K562 (cell line): ENCODE measurements at regions not wholly inside any gene's neighbourhood (a gene's known extent, or its start where the extent isn't known, plus 50 kb on each side); places are given as distances from the start of the nearest gene placed in this dataset.

Experiments
- ATAC-seq: fragments of 200-7000 bp; cut with Tn5 transposase; 3 replicates; pipeline ENCODE4 v1.9.1; 2020; ENCODE audit warnings: moderate library complexity
- BruUV-seq: library from RNA; stranded (reverse); fragments of 400-500 nt; replicated peaks from 2 replicates; lab custom pipeline; 2021; lab: Mats Ljungman, UMichigan
- CTCF ChIA-PET: fragments of 300-600 bp; formaldehyde crosslinking; extraction: SDS; loops from one replicate; lab custom pipeline; 2021; ENCODE audit warnings: low intra/inter-chr PET ratio; lab: Yijun Ruan, JAX
- POLR2A ChIA-PET: fragments of 300-600, 350-650 bp; sonication (Branson Sonifier 250); formaldehyde crosslinking; extraction: SDS; loops from one replicate; lab custom pipeline; 2021; ENCODE audit warnings: antibody characterized with exemption, inconsistent platforms; lab: Yijun Ruan, JAX
- DNase-seq, 4 experiments: peaks; one replicate each; pipeline versions ENCODE4 v3.0.0 to v3.0.0-alpha.2; 2011 to 2018; ENCODE audit warnings: low spot score in 3 of 4, mixed read lengths in 3 of 4; ENCODE audit errors: extremely low read depth in 1 of 4
- FAIRE-seq: peaks from 2 replicates; lab custom pipeline; 2011; peaks lifted over from hg19 to GRCh38; lab: Jason Lieb, UNC
- H2AFZ ChIP-seq: 2 replicates; pipeline ENCODE4 v1.6.0; 2011; ENCODE audit warnings: low read depth, low read length, control low read depth, inconsistent platforms
- H3K27ac ChIP-seq: fragments of 200-600 bp; 3 replicates; pipeline ENCODE4 v1.8.0; 2011; ENCODE audit warnings: low read depth, mild to moderate bottlenecking, control low read depth, inconsistent platforms, low read length, moderate library complexity, mixed read lengths; ENCODE audit errors: extremely low read depth
- H3K27me3 ChIP-seq, 2 experiments: fragments of 300-600 bp in 1 of 2; 2 replicates in 1 of 2; 3 replicates in 1 of 2; pipeline versions ENCODE4 v1.6.0 to v1.8.0; 2011; ENCODE audit warnings: inconsistent platforms in 2 of 2, low read length in 2 of 2, mild to moderate bottlenecking in 1 of 2, mixed read lengths in 1 of 2, moderate library complexity in 1 of 2; ENCODE audit not compliant: control insufficient read depth in 2 of 2, insufficient read depth in 2 of 2
- H3K36me3 ChIP-seq: fragments of 300-600 bp; 3 replicates; pipeline ENCODE4 v1.8.0; 2011; ENCODE audit warnings: mild to moderate bottlenecking, low read length, inconsistent platforms; ENCODE audit not compliant: control insufficient read depth, insufficient read depth
- H3K4me1 ChIP-seq, 2 experiments: fragments of 200-600 bp in 1 of 2; replicated peaks in 1 of 2; 2 replicates in 1 of 2; 3 replicates in 1 of 2; pipeline versions ENCODE4 v1.5.1 to v1.8.0; 2011; ENCODE audit warnings: inconsistent platforms in 2 of 2, low read length in 2 of 2, mild to moderate bottlenecking in 1 of 2, mixed read lengths in 1 of 2, moderate library complexity in 1 of 2; ENCODE audit not compliant: control insufficient read depth in 2 of 2, insufficient read depth in 2 of 2
- H3K4me2 ChIP-seq: 2 replicates; pipeline ENCODE4 v1.6.1; 2011; ENCODE audit warnings: low read length, control low read depth, inconsistent platforms, mixed read lengths; ENCODE audit not compliant: insufficient read depth
- H3K4me3 ChIP-seq: fragments of 200-600 bp; sonication (generic), shearing (Covaris generic); 2 replicates; pipeline ENCODE4 v1.5.1; 2016; ENCODE audit warnings: control low read depth, inconsistent platforms
- H3K79me2 ChIP-seq: fragments of 200-600 bp; 3 replicates; pipeline ENCODE4 v1.8.0; 2011; ENCODE audit warnings: low read length, inconsistent platforms; ENCODE audit not compliant: control insufficient read depth, insufficient read depth
- H3K9ac ChIP-seq, 2 experiments: 2 replicates each; pipeline versions ENCODE4 v1.6.0 to v1.6.1; 2011; ENCODE audit warnings: low read depth in 2 of 2, low read length in 2 of 2, control low read depth in 1 of 2, inconsistent platforms in 1 of 2, mild to moderate bottlenecking in 1 of 2, mixed read lengths in 1 of 2; ENCODE audit not compliant: insufficient read depth in 1 of 2
- H3K9me1 ChIP-seq: one replicate; pipeline ENCODE4 v1.6.0; 2011; ENCODE audit warnings: inconsistent platforms, mild to moderate bottlenecking, low read length, moderate library complexity; ENCODE audit not compliant: control insufficient read depth, insufficient read depth
- H3K9me3 ChIP-seq: replicated peaks from 2 replicates; pipeline ENCODE4 v1.5.1; 2011; ENCODE audit warnings: low read depth, low read length, inconsistent platforms; ENCODE audit not compliant: control insufficient read depth, insufficient read depth
- H4K20me1 ChIP-seq: replicated peaks from 2 replicates; pipeline ENCODE4 v1.6.1; 2011; ENCODE audit warnings: low read length, inconsistent platforms, mixed read lengths; ENCODE audit not compliant: control insufficient read depth, insufficient read depth
- ETS2 ChIP-seq: IDR thresholded peaks from 2 replicates; pipeline ENCODE4 v1.6.1; 2016; ENCODE audit warnings: borderline replicate concordance, missing genetic modification characterization, mild to moderate bottlenecking, moderate library complexity, missing compliant biosample characterization; ENCODE audit not compliant: poor library complexity, severe bottlenecking
- POLR3G ChIP-seq: IDR thresholded peaks from 2 replicates; pipeline ENCODE4 v1.6.1; 2011; ENCODE audit not compliant: insufficient read length, insufficient replicate concordance; ENCODE audit errors: extremely low read depth
- TAF7 ChIP-seq: fragments of 450-650 bp; IDR thresholded peaks from 2 replicates; pipeline ENCODE4 v1.6.1; 2016; ENCODE audit warnings: missing genetic modification characterization, missing compliant biosample characterization
- WGBS: fragments of 100-300 bp; shearing (Covaris generic); methylation state at CpG from one replicate; pipeline ENCODE4 v1.1.6; 2016; ENCODE audit warnings: low coverage, mixed read lengths; ENCODE audit not compliant: insufficient coverage; ENCODE audit errors: missing lambda C conversion rate; 5-methylcytosine and 5-hydroxymethylcytosine counted together
- in situ Hi-C: fragments of 300-500 bp; cut with MboI; formaldehyde crosslinking; loops from 4 replicates; pipeline ENCODE4 v1.15.0; 2018; ENCODE audit warnings: inconsistent platforms, mixed read lengths
- intact Hi-C: fragments of 100-400 bp; cut with micrococcal nuclease; formaldehyde crosslinking; loops from 2 replicates; pipeline ENCODE4 v1.14.2; 2022
- TF ChIP-seq, protein P1 (sequence below): sonication (generic); formaldehyde crosslinking; IDR thresholded peaks from 2 replicates; pipeline ENCODE4 v1.8.0; 2022; ENCODE audit warnings: mild to moderate bottlenecking, missing genetic modification reagents

DNA sequence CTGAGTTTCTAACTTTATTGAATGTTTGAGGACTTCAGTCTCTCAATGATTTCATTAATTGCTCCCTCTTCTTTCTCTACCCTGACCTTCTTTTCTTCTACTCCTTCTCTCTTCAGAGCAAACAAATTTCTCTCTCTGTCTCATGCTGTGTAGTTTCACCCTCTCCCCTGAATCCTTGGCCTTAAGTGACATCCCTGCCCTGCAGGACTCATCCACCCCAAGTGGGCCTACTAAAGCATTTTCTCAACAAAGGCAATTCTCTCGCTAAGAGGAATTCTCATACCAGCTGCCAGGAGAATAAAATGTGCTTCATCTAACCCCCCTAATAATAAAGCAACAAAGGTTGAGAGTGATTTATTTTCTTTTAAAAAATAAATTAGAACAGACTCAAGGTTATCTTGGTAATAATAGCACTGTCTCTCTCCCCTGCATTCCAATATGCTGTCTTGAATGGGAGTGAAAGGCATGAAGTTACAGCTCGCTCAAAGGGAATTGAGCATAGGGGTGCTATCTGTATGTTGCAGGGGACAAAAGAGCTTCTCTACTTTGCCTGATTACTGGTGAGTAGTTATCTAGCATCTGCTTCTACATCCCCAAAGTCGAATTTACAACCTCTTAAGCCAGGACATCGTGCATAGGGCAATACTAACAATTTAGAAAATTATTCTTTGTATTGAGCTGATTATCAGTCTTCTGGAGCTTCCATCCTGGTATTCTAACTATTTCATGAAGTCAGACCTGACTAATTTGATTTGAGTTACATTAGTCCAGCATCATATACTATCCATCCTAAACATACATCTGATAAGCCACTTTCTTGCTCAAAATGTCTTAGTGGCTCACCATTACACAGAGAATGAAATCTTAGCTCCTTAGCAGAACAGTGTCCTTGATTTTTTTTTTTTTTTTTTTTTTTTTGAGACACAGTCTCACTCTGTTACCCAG, 76.9 kb upstream of the DNAJC19 start (continued):
- TF ChIP-seq TAF7, result no peak

DNA sequence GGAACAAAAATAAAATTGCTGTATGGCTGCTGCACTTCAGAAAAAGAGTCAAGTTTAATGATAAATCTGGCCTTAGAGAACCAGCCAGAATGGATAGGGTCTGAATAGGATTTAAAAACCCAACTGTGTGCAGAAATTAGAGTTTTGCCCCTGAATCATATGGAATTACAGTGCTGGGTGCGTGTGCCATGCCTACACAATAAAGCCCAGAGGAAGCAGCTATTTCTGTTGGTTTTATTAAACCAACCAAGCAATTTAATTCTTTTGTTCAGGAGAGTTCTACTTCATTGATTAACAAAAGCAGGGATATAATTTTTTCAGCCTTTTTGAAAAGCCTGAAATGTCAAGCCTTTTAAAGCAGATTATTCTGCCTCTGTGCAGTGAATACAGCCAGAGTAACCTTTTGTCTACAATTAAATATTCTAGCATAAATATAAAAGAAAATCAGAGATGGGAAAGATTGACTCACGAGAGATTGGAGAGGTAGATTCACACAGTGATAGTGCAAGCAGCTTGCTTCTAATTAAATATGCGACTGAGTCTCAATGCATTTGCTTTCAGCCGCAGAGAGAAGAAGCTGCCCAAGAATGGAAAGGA, 66.7 kb upstream of the DNAJC19 start:
- BruUV-seq, result no TSS peak
- 0% methylated on average over 4 of the region's 4 CpGs for WGBS
- intact Hi-C loops (no loop called here), in situ Hi-C loops (no loop called here)
- Histone ChIP-seq H3K27ac (no peak overlapping the region), H3K9me1 (no peaks in the 10 kb centered on the region), H2AFZ (no peak overlapping the region), H3K9ac (no peak overlapping the region), H3K27me3 (no peaks in the 10 kb centered on the region), H4K20me1 (no peaks in the 10 kb centered on the region), H3K36me3 (no peaks in the 10 kb centered on the region), H3K4me1 (no peaks in the 10 kb centered on the region), H3K4me3 (no peak overlapping the region), H3K9me3 (no peaks in the 10 kb centered on the region), H3K4me2 (no peak overlapping the region), H3K79me2 (no peaks in the 10 kb centered on the region)
- ChIA-PET POLR2A (no interaction called here), CTCF (no interaction called here)
- TF ChIP-seq, protein P1, sequence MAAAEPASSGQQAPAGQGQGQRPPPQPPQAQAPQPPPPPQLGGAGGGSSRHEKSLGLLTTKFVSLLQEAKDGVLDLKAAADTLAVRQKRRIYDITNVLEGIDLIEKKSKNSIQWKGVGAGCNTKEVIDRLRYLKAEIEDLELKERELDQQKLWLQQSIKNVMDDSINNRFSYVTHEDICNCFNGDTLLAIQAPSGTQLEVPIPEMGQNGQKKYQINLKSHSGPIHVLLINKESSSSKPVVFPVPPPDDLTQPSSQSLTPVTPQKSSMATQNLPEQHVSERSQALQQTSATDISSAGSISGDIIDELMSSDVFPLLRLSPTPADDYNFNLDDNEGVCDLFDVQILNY (CRISPR knock-in tag), result no peak
- TF ChIP-seq POLR3G (no peak), ETS2 (tag) (no peak)
- ATAC-seq (no peak), DNase-seq (no peak), FAIRE-seq (no peak)
